HL-60 (cell line): ENCODE measurements at regions not wholly inside any gene's neighbourhood (a gene's known extent, or its start where the extent isn't known, plus 50 kb on each side); places are given as distances from the start of the nearest gene placed in this dataset.

Experiments used
- DNase-seq, 2 experiments: peaks; one replicate each; pipeline ENCODE4 v3.0.0-alpha.2; 2010 to 2020; ENCODE audit warnings: low read depth in 1 of 2, low spot score in 1 of 2
- H3K27ac ChIP-seq: fragments of 250-450 bp; sonication (Bioruptor Pico); replicated peaks from 2 replicates; pipeline ENCODE4 v1.5.1; 2020; ENCODE audit warnings: mild to moderate bottlenecking, moderate library complexity
- H3K27me3 ChIP-seq: fragments of 250-450 bp; sonication (Bioruptor Pico); 2 replicates; pipeline ENCODE4 v1.5.1; 2021; ENCODE audit warnings: mild to moderate bottlenecking, moderate library complexity; ENCODE audit not compliant: insufficient read depth, poor library complexity, severe bottlenecking
- H3K4me3 ChIP-seq: replicated peaks from 2 replicates; pipeline ENCODE4 v1.5.1; 2011; ENCODE audit warnings: mild to moderate bottlenecking, control low read depth, low read length; ENCODE audit not compliant: insufficient read depth
- GABPA ChIP-seq: IDR thresholded peaks from 2 replicates; pipeline ENCODE4 v1.6.1; 2012; ENCODE audit warnings: low read depth
- POLR2AphosphoS5 ChIP-seq: IDR thresholded peaks from 2 replicates; pipeline ENCODE4 v1.6.1; 2012; ENCODE audit warnings: low read depth
- SPI1 ChIP-seq: IDR thresholded peaks from 2 replicates; pipeline ENCODE4 v1.6.1; 2012; ENCODE audit warnings: low read depth, mild to moderate bottlenecking, borderline replicate concordance
- TF ChIP-seq, protein P1 (sequence below): IDR thresholded peaks from 2 replicates; pipeline ENCODE4 v1.6.1; 2012; ENCODE audit warnings: low read depth; ENCODE audit not compliant: insufficient replicate concordance
- TF ChIP-seq, protein P2 (sequence below): IDR thresholded peaks from one replicate; pipeline ENCODE4 v1.5.1; 2011; ENCODE audit warnings: low read length, control low read depth, inconsistent platforms; ENCODE audit not compliant: insufficient read depth

DNA sequence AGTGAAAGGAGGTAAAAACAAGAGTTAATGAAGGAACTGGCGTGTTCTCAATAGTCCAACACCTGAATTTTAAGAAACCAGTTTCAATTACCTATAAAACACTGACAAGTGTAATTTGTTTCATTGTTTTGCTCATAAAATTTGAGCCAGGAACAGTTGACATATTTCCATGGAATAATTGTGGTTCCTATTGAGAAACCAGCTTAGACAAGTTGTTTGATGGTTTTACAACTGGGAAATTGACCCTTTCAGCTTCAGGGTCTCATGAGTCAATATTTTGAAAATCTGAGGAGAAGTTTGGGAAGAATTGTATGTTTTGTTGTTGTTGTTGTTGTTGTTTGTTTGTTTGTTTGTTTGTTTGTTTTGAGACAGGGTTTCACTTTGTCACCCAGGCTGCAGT is 69.1 kb upstream of the GADD45A start:
- no peak overlapping the region for H3K27ac ChIP-seq
- no peak overlapping the region for H3K4me3 ChIP-seq
- TF ChIP-seq POLR2AphosphoS5 (no peak), SPI1 (no peak), GABPA (no peak)
- TF ChIP-seq, protein P1, sequence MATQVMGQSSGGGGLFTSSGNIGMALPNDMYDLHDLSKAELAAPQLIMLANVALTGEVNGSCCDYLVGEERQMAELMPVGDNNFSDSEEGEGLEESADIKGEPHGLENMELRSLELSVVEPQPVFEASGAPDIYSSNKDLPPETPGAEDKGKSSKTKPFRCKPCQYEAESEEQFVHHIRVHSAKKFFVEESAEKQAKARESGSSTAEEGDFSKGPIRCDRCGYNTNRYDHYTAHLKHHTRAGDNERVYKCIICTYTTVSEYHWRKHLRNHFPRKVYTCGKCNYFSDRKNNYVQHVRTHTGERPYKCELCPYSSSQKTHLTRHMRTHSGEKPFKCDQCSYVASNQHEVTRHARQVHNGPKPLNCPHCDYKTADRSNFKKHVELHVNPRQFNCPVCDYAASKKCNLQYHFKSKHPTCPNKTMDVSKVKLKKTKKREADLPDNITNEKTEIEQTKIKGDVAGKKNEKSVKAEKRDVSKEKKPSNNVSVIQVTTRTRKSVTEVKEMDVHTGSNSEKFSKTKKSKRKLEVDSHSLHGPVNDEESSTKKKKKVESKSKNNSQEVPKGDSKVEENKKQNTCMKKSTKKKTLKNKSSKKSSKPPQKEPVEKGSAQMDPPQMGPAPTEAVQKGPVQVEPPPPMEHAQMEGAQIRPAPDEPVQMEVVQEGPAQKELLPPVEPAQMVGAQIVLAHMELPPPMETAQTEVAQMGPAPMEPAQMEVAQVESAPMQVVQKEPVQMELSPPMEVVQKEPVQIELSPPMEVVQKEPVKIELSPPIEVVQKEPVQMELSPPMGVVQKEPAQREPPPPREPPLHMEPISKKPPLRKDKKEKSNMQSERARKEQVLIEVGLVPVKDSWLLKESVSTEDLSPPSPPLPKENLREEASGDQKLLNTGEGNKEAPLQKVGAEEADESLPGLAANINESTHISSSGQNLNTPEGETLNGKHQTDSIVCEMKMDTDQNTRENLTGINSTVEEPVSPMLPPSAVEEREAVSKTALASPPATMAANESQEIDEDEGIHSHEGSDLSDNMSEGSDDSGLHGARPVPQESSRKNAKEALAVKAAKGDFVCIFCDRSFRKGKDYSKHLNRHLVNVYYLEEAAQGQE = no peak
- TF ChIP-seq, protein P2, sequence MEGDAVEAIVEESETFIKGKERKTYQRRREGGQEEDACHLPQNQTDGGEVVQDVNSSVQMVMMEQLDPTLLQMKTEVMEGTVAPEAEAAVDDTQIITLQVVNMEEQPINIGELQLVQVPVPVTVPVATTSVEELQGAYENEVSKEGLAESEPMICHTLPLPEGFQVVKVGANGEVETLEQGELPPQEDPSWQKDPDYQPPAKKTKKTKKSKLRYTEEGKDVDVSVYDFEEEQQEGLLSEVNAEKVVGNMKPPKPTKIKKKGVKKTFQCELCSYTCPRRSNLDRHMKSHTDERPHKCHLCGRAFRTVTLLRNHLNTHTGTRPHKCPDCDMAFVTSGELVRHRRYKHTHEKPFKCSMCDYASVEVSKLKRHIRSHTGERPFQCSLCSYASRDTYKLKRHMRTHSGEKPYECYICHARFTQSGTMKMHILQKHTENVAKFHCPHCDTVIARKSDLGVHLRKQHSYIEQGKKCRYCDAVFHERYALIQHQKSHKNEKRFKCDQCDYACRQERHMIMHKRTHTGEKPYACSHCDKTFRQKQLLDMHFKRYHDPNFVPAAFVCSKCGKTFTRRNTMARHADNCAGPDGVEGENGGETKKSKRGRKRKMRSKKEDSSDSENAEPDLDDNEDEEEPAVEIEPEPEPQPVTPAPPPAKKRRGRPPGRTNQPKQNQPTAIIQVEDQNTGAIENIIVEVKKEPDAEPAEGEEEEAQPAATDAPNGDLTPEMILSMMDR = no peak

DNA sequence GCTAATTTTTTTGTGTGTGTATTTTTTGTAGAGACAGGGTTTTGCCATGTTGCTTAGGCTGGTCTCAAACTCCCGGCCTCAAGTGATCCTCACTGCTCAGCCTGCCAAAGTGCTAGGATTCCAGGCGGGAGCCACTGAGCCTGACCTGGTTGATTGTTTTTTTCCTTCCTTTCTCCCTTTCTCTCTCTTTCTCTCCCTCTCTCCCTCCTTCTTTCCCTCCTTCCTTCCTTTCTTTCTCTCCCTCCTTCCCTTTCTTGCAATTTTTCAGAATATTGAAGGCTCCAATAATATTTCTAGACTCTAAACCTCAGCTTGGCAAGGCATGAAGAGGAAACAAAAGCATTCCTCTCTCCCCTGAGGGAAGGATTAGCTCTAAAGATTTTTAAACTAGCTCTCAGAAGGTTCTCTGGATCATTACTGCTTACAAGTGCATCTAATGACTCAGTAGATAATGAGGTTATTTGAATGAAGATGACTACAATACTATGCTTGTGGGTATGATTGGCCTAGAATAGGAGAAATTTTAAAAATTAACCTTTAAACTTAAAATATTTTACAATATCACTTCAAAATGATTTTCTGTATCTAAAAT is 68.5 kb upstream of the GADD45A start:
- Histone ChIP-seq H3K4me3 (no peak overlapping the region), H3K27ac (no peak overlapping the region), H3K27me3 (no peaks in the 10 kb centered on the region)
- no peak for DNase-seq
- TF ChIP-seq GABPA = no peak
- no peak for TF ChIP-seq POLR2AphosphoS5
- TF ChIP-seq SPI1 = no peak
- TF ChIP-seq, protein P1 = no peak
- TF ChIP-seq, protein P2 = no peak

More for the DNA sequence above, 69.1 kb upstream of the GADD45A start:
- no peaks in the 10 kb centered on the region for H3K27me3 ChIP-seq
- DNase-seq = no peak

DNA sequence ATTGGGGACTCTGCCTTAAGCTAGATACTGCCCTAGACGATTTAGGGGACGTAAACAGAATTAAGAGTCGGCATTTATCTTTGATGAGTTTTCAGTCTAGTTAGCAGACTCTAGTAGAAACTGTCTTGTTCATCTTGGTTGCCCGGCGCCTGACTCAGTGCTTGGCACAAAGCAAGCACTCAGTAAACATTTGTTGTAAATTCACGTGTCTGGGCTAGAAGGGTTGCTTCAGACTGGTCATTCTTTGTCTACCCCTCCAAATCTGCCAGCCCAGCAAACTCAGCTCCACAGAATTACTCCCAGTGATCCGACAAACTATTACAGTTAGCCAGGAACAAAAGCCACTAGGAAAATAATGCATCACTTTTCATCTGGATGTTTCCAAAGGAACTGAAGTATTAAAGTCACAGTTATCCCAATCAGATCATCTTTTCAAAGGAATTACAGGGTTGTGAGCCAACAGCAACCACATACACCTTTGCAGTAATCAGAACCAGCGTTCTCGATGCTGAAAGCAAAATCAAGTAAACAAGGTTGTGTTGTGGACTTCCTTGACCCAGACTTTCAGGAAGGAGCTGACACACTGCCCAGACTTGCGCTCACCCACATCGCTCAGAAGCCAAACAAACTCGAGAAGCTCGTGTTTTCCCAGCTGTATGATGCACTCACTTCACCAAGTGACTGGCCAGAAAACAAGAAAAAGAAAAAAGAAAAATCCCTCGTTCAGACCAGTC is 66.5 kb upstream of the GADD45A start:
- no peak for TF ChIP-seq GABPA
- TF ChIP-seq, protein P2 = no peak
- no peak for TF ChIP-seq POLR2AphosphoS5
- no peak for TF ChIP-seq SPI1
- TF ChIP-seq, protein P1 = no peak
- no peak for DNase-seq
- Histone ChIP-seq H3K4me3 (no peak overlapping the region), H3K27ac (no peak overlapping the region), H3K27me3 (no peaks in the 10 kb centered on the region)
